SKM-1 treated with dmso at 0.1 percent for 144 hours (cell line): ENCODE measurements at regions not wholly inside any gene's neighbourhood (a gene's known extent, or its start where the extent isn't known, plus 50 kb on each side); places are given as distances from the start of the nearest gene placed in this dataset.
"Not testable (repeated sequence)": the region's sequence is repeated elsewhere in the genome, so short reads cannot be mapped to it uniquely, and the experiment has no call there.

Experiments
- DNase-seq: peaks from one replicate; lab custom pipeline; 2025; ENCODE audit not compliant: unreplicated experiment; lab: John Stamatoyannopoulos, UW

GRCh38 chr1:215287362-215287761 is 204.8 kb downstream of the KCNK2 start:
- DNase-seq = no peak

- DNase-seq = no peak
Measured at GRCh38 chr1:215290018-215290417, 207.5 kb downstream of the KCNK2 start.

- DNase-seq = no peak
Measured at GRCh38 chr1:215292932-215293331, 210.4 kb downstream of the KCNK2 start.

GRCh38 chr1:215306426-215306825 is 223.9 kb downstream of the KCNK2 start:
- no peak for DNase-seq

GRCh38 chr1:215321802-215322201 is 239.3 kb downstream of the KCNK2 start:
- DNase-seq = no peak

GRCh38 chr1:215323992-215324391 is 241.5 kb downstream of the KCNK2 start:
- not testable (repeated sequence) for DNase-seq

GRCh38 chr1:215330426-215330825 is 236.7 kb upstream of the KCTD3 start:
- DNase-seq = no peak

GRCh38 chr1:215344539-215344938 is 222.6 kb upstream of the KCTD3 start:
- no peak for DNase-seq

- DNase-seq = no peak
Measured at GRCh38 chr1:215345208-215345607, 221.9 kb upstream of the KCTD3 start.

- DNase-seq = no peak
Measured at GRCh38 chr1:215345766-215346165, 221.3 kb upstream of the KCTD3 start.

GRCh38 chr1:215357901-215358300 is 209.2 kb upstream of the KCTD3 start:
- no peak for DNase-seq

GRCh38 chr1:215358356-215358755 is 208.7 kb upstream of the KCTD3 start:
- DNase-seq = no peak

GRCh38 chr1:215360031-215360430 is 207.1 kb upstream of the KCTD3 start:
- no peak for DNase-seq

- no peak for DNase-seq
Measured at GRCh38 chr1:215360758-215361157, 206.3 kb upstream of the KCTD3 start.

GRCh38 chr1:215375381-215375780 is 191.7 kb upstream of the KCTD3 start:
- DNase-seq = no peak

- DNase-seq = no peak
Measured at GRCh38 chr1:215376544-215377264, 190.4 kb upstream of the KCTD3 start.

- no peak for DNase-seq
Measured at GRCh38 chr1:215377746-215378145, 189.4 kb upstream of the KCTD3 start.

GRCh38 chr1:215380566-215380965 is 186.5 kb upstream of the KCTD3 start:
- DNase-seq = no peak

GRCh38 chr1:215393476-215393875 is 173.6 kb upstream of the KCTD3 start:
- DNase-seq = no peak

- DNase-seq = no peak
Measured at GRCh38 chr1:215394084-215394991, 172.8 kb upstream of the KCTD3 start.

GRCh38 chr1:215397106-215397505 is 170.0 kb upstream of the KCTD3 start:
- no peak for DNase-seq

- no peak for DNase-seq
Measured at GRCh38 chr1:215397843-215398242, 169.3 kb upstream of the KCTD3 start.
